HEK293 (cell line): ENCODE measurements at regions not wholly inside any gene's neighbourhood (a gene's known extent, or its start where the extent isn't known, plus 50 kb on each side); places are given as distances from the start of the nearest gene placed in this dataset.

Experiments
- CTCF ChIA-PET: fragments of 350-600 bp; formaldehyde crosslinking; extraction: SDS; loops from one replicate; lab custom pipeline; 2021; ENCODE audit warnings: antibody characterized with exemption; lab: Yijun Ruan, JAX
- POLR2A ChIA-PET: fragments of 300-600 bp; formaldehyde crosslinking; extraction: SDS; loops from one replicate; lab custom pipeline; 2020; ENCODE audit warnings: antibody characterized with exemption, inconsistent platforms; lab: Yijun Ruan, JAX
- H3K27ac ChIP-seq: fragments of 200-500 bp; sonication (Bioruptor generic); 2 replicates; pipeline ENCODE4 v1.5.1; 2014; ENCODE audit warnings: low read depth, low read length, control low read depth, inconsistent platforms; ENCODE audit errors: extremely low read depth
- H3K36me3 ChIP-seq, 2 experiments: fragments of 200-500 bp in 1 of 2; sonication (Bioruptor generic) in 1 of 2; 1 replicate in 1 of 2; 2 replicates in 1 of 2; pipeline ENCODE4 v1.5.1; 2014 to 2017; ENCODE audit warnings: inconsistent platforms in 2 of 2, low read length in 2 of 2; ENCODE audit not compliant: control insufficient read depth in 2 of 2, insufficient read depth in 1 of 2
- H3K4me1 ChIP-seq: fragments of 200-500 bp; sonication (Bioruptor generic); 2 replicates; pipeline ENCODE4 v1.5.1; 2014; ENCODE audit warnings: mild to moderate bottlenecking, low read length, inconsistent platforms; ENCODE audit not compliant: control insufficient read depth, insufficient read depth
- H3K4me3 ChIP-seq: 2 replicates; pipeline ENCODE4 v1.5.1; 2011; ENCODE audit warnings: low read depth, mild to moderate bottlenecking, control low read depth, low read length, moderate library complexity
- H3K9me3 ChIP-seq: fragments of 200-500 bp; sonication (Bioruptor generic); 2 replicates; pipeline ENCODE4 v1.5.1; 2014; ENCODE audit warnings: low read depth, low read length, inconsistent platforms; ENCODE audit not compliant: control insufficient read depth, insufficient read depth
- BCL11A ChIP-seq: fragments of 450-650 bp; formaldehyde crosslinking; IDR thresholded peaks from 2 replicates; pipeline ENCODE4 v1.5.1; 2016; ENCODE audit warnings: low read depth, missing biosample characterization, missing genetic modification characterization
- GFI1B ChIP-seq: fragments of 450-650 bp; formaldehyde crosslinking; IDR thresholded peaks from 2 replicates; pipeline ENCODE4 v1.5.1; 2016; ENCODE audit warnings: missing biosample characterization, missing genetic modification characterization
- GLIS2 ChIP-seq: fragments of 450-650 bp; formaldehyde crosslinking; IDR thresholded peaks from 2 replicates; pipeline ENCODE4 v1.5.1; 2016; ENCODE audit warnings: missing biosample characterization, missing genetic modification characterization
- KLF10 ChIP-seq: fragments of 450-650 bp; IDR thresholded peaks from 2 replicates; pipeline ENCODE4 v1.5.1; 2018; ENCODE audit warnings: missing biosample characterization, mild to moderate bottlenecking, missing genetic modification characterization
- MEIS1 ChIP-seq: sonication (generic); formaldehyde crosslinking; IDR thresholded peaks from 2 replicates; pipeline ENCODE4 v1.8.1; 2022; ENCODE audit warnings: missing genetic modification reagents, mild to moderate bottlenecking, borderline replicate concordance
- PRDM1 ChIP-seq: fragments of 450-650 bp; formaldehyde crosslinking; IDR thresholded peaks from 2 replicates; pipeline ENCODE4; 2016; ENCODE audit warnings: missing biosample characterization, missing genetic modification characterization
- RBAK ChIP-seq: fragments of 450-650 bp; formaldehyde crosslinking; IDR thresholded peaks from 2 replicates; pipeline ENCODE4 v1.5.1; 2016; ENCODE audit warnings: missing biosample characterization, missing genetic modification characterization
- SP3 ChIP-seq: fragments of 450-650 bp; formaldehyde crosslinking; IDR thresholded peaks from 2 replicates; pipeline ENCODE4 v1.5.1; 2016; ENCODE audit warnings: missing biosample characterization, missing genetic modification characterization
- ZBTB7A ChIP-seq: fragments of 450-650 bp; formaldehyde crosslinking; IDR thresholded peaks from 2 replicates; pipeline ENCODE4 v1.5.1; 2016; ENCODE audit warnings: low read depth, missing biosample characterization, missing genetic modification characterization
- ZFP69B ChIP-seq: fragments of 450-650 bp; formaldehyde crosslinking; IDR thresholded peaks from 2 replicates; pipeline ENCODE4 v1.5.1; 2016; ENCODE audit warnings: missing biosample characterization, missing genetic modification characterization
- ZNF114 ChIP-seq: fragments of 450-650 bp; formaldehyde crosslinking; IDR thresholded peaks from 2 replicates; pipeline ENCODE4 v1.5.0; 2017; ENCODE audit warnings: missing biosample characterization, missing genetic modification characterization
- ZNF175 ChIP-seq: fragments of 450-650 bp; formaldehyde crosslinking; IDR thresholded peaks from 2 replicates; pipeline ENCODE4 v1.5.1; 2016; ENCODE audit warnings: missing biosample characterization, missing genetic modification characterization
- ZNF223 ChIP-seq: fragments of 450-650 bp; formaldehyde crosslinking; IDR thresholded peaks from 2 replicates; pipeline ENCODE4 v1.5.1; 2016; ENCODE audit warnings: missing biosample characterization, missing genetic modification characterization
- ZNF274 ChIP-seq, 2 experiments: fragments of 200-500 bp in 1 of 2; fragments of 450-650 bp in 1 of 2; sonication (Bioruptor generic) in 1 of 2; formaldehyde crosslinking in 1 of 2; IDR thresholded peaks; 2 replicates each; pipeline versions ENCODE4 v1.5.1 to v1.6.1; 2014 to 2016; ENCODE audit warnings: borderline replicate concordance in 1 of 2, inconsistent platforms in 1 of 2, low read length in 1 of 2, missing biosample characterization in 1 of 2, missing genetic modification characterization in 1 of 2
- ZNF292 ChIP-seq: fragments of 450-650 bp; formaldehyde crosslinking; IDR thresholded peaks from 2 replicates; pipeline ENCODE4 v1.5.1; 2016; ENCODE audit warnings: low read depth, missing biosample characterization, missing genetic modification characterization, borderline replicate concordance
- ZNF366 ChIP-seq: fragments of 450-650 bp; formaldehyde crosslinking; conservative IDR thresholded peaks from 2 replicates; pipeline ENCODE4 v1.5.1; 2016; ENCODE audit warnings: missing biosample characterization, missing genetic modification characterization
- ZNF426 ChIP-seq: fragments of 450-650 bp; formaldehyde crosslinking; IDR thresholded peaks from 2 replicates; pipeline ENCODE4 v1.5.1; 2017; ENCODE audit warnings: missing biosample characterization, missing genetic modification characterization, mild to moderate bottlenecking, inconsistent platforms, moderate library complexity
- ZNF433 ChIP-seq: fragments of 450-650 bp; formaldehyde crosslinking; IDR thresholded peaks from 2 replicates; pipeline ENCODE4 v1.5.1; 2016; ENCODE audit warnings: missing biosample characterization, missing genetic modification characterization, low read depth
- ZNF530 ChIP-seq: fragments of 450-650 bp; formaldehyde crosslinking; IDR thresholded peaks from 2 replicates; pipeline ENCODE4 v1.5.1; 2016; ENCODE audit warnings: low read depth, missing biosample characterization, missing genetic modification characterization
- ZNF585B ChIP-seq: fragments of 450-650 bp; formaldehyde crosslinking; IDR thresholded peaks from 2 replicates; pipeline ENCODE4 v1.5.1; 2016; ENCODE audit warnings: missing biosample characterization, missing genetic modification characterization
- ZNF596 ChIP-seq: fragments of 450-650 bp; IDR thresholded peaks from 2 replicates; pipeline ENCODE4 v1.5.0; 2018; ENCODE audit warnings: missing biosample characterization, mild to moderate bottlenecking, missing genetic modification characterization, moderate library complexity
- ZNF600 ChIP-seq: fragments of 450-650 bp; formaldehyde crosslinking; IDR thresholded peaks from 2 replicates; pipeline ENCODE4 v1.5.1; 2016; ENCODE audit warnings: missing biosample characterization, missing genetic modification characterization
- ZNF610 ChIP-seq: fragments of 450-650 bp; formaldehyde crosslinking; IDR thresholded peaks from 2 replicates; pipeline ENCODE4 v1.5.1; 2016; ENCODE audit warnings: missing biosample characterization, missing genetic modification characterization, borderline replicate concordance
- ZNF629 ChIP-seq: fragments of 450-650 bp; formaldehyde crosslinking; IDR thresholded peaks from 2 replicates; pipeline ENCODE4 v1.5.1; 2017; ENCODE audit warnings: missing biosample characterization, missing genetic modification characterization
- ZNF664 ChIP-seq: fragments of 450-650 bp; formaldehyde crosslinking; IDR thresholded peaks from 2 replicates; pipeline ENCODE4 v1.5.1; 2016; ENCODE audit warnings: missing biosample characterization, missing genetic modification characterization
- ZSCAN23 ChIP-seq: fragments of 450-650 bp; formaldehyde crosslinking; IDR thresholded peaks from 2 replicates; pipeline ENCODE4 v1.5.1; 2016; ENCODE audit warnings: missing biosample characterization, missing genetic modification characterization
- TF ChIP-seq, protein P1 (sequence below): fragments of 450-650 bp; formaldehyde crosslinking; IDR thresholded peaks from 2 replicates; pipeline ENCODE4 v1.5.1; 2016; ENCODE audit warnings: missing biosample characterization, missing genetic modification characterization, low read depth

DNA sequence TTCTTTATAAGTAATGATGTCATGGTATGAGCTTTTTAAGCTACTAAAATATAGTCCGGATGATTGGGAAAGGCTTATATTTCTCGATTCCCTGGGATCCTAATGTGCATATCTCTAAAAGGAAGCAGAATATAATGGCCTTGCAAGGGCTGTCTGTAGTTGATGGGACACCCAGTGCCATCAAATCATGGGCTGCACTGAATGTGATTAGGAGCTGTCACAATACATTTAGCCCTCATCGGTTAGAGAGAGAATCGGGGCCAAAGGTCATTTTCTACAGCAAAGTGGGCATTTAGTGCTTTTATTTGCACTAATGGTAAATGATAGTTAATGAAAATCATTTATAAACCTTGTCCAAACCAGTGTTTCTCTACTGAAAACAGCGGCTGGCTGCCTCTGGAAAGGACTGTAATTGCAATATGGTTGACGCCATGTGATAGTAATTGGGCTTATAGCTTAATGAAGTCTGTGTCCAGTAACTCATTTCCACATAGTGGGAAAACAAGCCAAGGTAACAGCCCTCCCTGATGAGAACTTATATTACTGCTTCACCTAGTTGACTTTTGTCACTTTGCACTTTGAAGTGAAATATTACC is 265.0 kb upstream of the AZI2 start:
- Histone ChIP-seq H3K4me3 (no peak overlapping the region), H3K9me3 (no peaks in the 10 kb centered on the region), H3K27ac (no peak overlapping the region), H3K4me1 (no peaks in the 10 kb centered on the region), H3K36me3 (no peaks in the 10 kb centered on the region)
- POLR2A ChIA-PET = no interaction called here
- CTCF ChIA-PET = no interaction called here
- no peak for TF ChIP-seq PRDM1 (tag by site-specific recombination)
- TF ChIP-seq GFI1B (tag by site-specific recombination) = no peak
- TF ChIP-seq ZNF530 (tag by site-specific recombination) = no peak
- TF ChIP-seq ZSCAN23 (tag by site-specific recombination) = no peak
- no peak for TF ChIP-seq ZNF114 (tag by site-specific recombination)
- TF ChIP-seq ZNF664 (tag by site-specific recombination) = no peak
- TF ChIP-seq ZNF433 (tag by site-specific recombination) = no peak
- TF ChIP-seq, all 188 proteins: peak for 0

DNA sequence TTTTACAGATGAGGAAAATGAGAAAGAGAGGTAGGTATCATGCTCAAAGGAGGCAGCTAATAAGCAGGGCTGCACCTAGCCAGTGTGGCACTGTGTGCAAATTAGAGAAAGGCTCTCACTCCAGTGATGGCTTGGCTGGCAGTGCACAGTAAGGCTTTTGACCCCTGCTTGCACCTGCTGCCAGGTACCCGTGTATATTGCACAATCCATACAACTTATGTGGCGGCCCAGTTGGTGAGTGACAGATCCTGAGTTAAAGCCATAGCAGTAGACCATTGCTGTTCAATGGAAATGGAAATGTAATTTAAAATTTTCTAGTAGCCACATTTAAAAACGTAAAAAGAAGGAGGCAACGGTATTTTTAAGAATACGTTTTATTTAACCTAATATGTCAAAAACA is 266.4 kb upstream of the AZI2 start:
- no peaks in the 10 kb centered on the region for H3K9me3 ChIP-seq
- no peak overlapping the region for H3K27ac ChIP-seq
- no peak overlapping the region for H3K4me3 ChIP-seq
- no peaks in the 10 kb centered on the region for H3K4me1 ChIP-seq
- TF ChIP-seq ZNF610 (tag by site-specific recombination) = no peak
- TF ChIP-seq GLIS2 (tag by site-specific recombination) = no peak
- TF ChIP-seq KLF10 (tag by site-specific recombination) = no peak
- ChIA-PET POLR2A (no interaction called here), CTCF (no interaction called here)
- no peaks in the 10 kb centered on the region for H3K36me3 ChIP-seq

GRCh38 chr3:28615971-28616370 is 267.3 kb upstream of the AZI2 start:
- H3K4me1 ChIP-seq = no peaks in the 10 kb centered on the region
- TF ChIP-seq ZNF433 (tag by site-specific recombination) (no peak), ZNF175 (no peak)
- H3K36me3 ChIP-seq = no peaks in the 10 kb centered on the region
- H3K4me3 ChIP-seq = no peak overlapping the region
- CTCF ChIA-PET = interaction anchor here (0.6 kb wide), 1 partner anchor 561 kb away, joined by 3 read pairs; no protein-coding TSS in a partner anchor
- no peak overlapping the region for H3K27ac ChIP-seq
- H3K9me3 ChIP-seq = no peaks in the 10 kb centered on the region
- POLR2A ChIA-PET = no interaction called here

DNA sequence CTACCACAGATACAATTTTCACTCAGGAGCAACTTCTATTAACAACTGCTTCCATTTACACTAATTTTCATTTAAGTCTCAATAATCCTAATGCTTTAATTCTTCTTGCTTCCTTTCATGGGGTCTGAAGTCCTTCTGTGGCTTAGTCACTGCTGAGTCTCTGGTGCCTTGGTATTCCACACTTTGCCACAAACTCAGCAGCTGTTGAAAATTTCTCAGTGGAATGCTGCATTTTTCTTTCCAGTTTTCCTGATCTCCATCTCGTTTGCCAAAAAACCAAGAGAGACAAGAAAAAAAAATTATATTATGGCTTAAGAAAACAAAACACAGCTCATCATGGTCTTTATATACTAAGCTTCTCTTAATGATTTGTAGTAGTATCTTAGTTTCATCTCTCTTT is 269.2 kb upstream of the AZI2 start:
- H3K9me3 ChIP-seq = no peaks in the 10 kb centered on the region
- no peaks in the 10 kb centered on the region for H3K36me3 ChIP-seq
- H3K4me3 ChIP-seq = no peak overlapping the region
- CTCF ChIA-PET = no interaction called here
- POLR2A ChIA-PET = no interaction called here
- H3K27ac ChIP-seq = no peak overlapping the region
- no peaks in the 10 kb centered on the region for H3K4me1 ChIP-seq
- TF ChIP-seq ZNF426 (no peak), PRDM1 (tag by site-specific recombination) (no peak), ZNF585B (no peak), RBAK (tag by site-specific recombination) (no peak), ZNF596 (tag by site-specific recombination) (no peak), ZNF223 (tag by site-specific recombination) (no peak), ZFP69B (tag by site-specific recombination) (no peak), ZNF664 (tag by site-specific recombination) (no peak), MEIS1 (CRISPR knock-in tag) (no peak), GFI1B (tag by site-specific recombination) (no peak), BCL11A (no peak), ZNF366 (tag by site-specific recombination) (no peak), SP3 (tag by site-specific recombination) (no peak), ZNF292 (tag by site-specific recombination) (no peak), ZNF274 (IDR thresholded peaks at IDR 0.05; ENCODE audit: low read length) (no peak), ZNF274 (tag by site-specific recombination; IDR thresholded peaks at IDR 0.05; ENCODE audit: borderline replicate concordance) (no peak), ZBTB7A (tag by site-specific recombination) (no peak), ZNF600 (no peak), ZNF629 (tag by site-specific recombination) (no peak)
- TF ChIP-seq, protein P1, sequence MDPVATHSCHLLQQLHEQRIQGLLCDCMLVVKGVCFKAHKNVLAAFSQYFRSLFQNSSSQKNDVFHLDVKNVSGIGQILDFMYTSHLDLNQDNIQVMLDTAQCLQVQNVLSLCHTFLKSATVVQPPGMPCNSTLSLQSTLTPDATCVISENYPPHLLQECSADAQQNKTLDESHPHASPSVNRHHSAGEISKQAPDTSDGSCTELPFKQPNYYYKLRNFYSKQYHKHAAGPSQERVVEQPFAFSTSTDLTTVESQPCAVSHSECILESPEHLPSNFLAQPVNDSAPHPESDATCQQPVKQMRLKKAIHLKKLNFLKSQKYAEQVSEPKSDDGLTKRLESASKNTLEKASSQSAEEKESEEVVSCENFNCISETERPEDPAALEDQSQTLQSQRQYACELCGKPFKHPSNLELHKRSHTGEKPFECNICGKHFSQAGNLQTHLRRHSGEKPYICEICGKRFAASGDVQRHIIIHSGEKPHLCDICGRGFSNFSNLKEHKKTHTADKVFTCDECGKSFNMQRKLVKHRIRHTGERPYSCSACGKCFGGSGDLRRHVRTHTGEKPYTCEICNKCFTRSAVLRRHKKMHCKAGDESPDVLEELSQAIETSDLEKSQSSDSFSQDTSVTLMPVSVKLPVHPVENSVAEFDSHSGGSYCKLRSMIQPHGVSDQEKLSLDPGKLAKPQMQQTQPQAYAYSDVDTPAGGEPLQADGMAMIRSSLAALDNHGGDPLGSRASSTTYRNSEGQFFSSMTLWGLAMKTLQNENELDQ (tag by site-specific recombination) = no peak
